HG03565 (cell line): ENCODE measurements at regions not wholly inside any gene's neighbourhood (a gene's known extent, or its start where the extent isn't known, plus 50 kb on each side); places are given as distances from the start of the nearest gene placed in this dataset.
"Not testable (repeated sequence)": the region's sequence is repeated elsewhere in the genome, so short reads cannot be mapped to it uniquely, and the experiment has no call there.

ENCODE experiments used
- ATAC-seq: cut with Tn5 transposase; IDR thresholded peaks from one replicate; pipeline ENCODE4 v1.9.1; 2021; ENCODE audit warnings: mild to moderate bottlenecking, moderate library complexity; ENCODE audit not compliant: unreplicated experiment

DNA sequence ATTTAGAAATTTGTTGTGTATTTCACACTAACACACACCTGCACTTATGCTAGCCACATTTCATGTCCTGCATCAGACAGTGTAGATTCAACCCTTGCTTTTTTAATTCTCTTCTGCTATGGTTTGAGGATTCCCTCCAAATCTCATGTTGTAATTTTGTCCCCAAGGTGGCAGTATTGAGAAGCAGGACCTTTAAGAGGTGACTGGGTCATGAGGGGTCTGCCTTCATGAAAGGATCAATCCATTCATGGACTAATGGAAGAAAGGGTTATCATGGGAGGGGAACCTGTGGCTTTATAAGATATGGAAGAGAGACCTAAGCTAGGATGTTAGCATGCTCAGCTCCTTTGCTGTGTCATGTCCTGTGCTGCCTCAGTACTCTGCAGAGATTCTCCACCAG lies 1032.2 kb downstream of the CDH11 start:
- no peak for ATAC-seq

DNA sequence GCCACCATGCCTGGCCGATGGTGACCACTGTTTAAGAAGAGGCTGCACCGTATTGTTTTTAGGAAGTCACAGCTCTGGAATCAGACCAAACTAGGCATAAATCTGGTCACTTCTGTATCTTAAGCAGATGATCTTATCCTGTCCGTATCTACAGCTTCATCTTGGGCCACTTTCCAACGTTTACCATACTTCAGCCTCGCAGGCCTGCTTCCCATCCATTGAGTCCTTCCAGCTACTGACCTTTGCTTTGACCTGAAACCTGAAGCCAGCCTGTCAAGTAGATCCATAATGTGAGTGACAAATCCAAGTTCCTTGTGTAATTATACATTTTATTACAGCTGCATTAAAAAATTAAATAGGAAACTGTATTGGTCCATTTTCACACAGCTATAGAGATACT lies 1033.0 kb downstream of the CDH11 start:
- ATAC-seq = no peak

DNA sequence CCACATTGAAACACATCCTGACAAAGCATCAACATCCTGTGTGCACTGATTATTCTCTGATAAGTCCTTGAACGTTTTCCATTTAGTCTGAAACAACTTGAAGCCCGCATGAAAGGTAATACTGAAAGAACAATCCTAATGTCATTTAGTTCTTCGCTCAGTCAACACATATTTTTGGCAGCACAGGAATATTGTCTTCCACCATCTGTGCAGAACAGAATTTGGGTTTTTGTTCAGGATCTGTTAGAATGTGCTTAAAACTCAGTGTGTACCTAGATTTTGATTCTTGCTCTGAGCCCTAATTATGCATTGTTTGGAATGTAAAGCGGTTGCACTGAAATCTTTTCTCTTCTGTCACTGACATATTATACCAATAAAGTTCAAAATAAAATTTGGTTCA lies 1036.6 kb downstream of the CDH11 start:
- ATAC-seq = no peak

DNA sequence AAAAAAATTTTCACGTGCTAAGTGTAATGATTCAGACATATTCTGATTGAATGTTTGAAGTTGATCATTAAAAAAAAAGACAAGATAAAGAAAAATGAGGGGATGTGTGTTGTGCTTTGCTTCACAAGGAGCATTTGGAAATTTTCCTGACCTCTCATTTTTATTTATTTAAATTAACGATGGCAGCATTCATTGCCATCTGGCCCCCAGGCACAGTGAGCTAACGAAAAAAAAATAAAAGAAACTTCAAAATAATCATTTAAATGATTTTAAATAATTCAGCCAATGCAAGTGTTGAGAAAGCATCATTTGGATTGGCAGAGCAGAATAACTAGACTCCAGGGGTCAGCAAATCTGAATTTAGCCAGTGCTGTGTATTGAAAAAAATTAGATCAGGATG lies 1037.2 kb downstream of the CDH11 start:
- no peak for ATAC-seq

DNA sequence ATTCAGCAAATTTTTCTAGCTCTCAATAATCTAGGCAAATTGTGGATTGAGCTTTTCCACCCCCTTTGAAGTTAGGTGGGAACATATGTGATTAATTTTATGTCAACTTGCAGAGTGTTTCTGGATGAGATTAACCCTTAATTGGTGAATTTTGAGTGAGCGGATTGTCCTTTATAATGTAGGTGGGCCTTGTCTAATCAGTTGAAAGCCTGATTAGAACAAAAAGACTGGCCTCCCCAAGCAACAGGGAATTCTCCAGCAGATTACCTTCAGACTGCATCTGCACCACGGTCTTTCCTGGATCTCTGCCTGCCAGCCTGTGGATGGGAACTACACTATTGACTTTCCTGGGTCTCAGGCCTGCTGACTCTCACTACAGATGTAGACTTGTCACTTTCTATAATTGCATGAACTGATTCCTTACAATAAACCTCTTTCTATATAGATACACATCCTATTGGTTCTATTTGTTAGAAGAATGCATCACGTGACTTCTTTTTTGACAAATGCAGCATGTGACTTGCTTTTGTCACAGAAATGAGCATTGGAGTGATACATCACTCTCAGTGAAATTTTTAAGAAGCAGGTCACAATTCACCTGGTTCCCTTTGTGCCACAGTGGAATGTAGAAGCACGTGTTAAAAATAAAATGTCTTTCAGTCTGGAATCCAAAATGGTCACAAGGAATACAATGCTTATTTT lies 1038.3 kb downstream of the CDH11 start:
- ATAC-seq = no peak

GRCh38 chr16:64077242-64077641 lies 1044.6 kb downstream of the CDH11 start:
- no peak for ATAC-seq

DNA sequence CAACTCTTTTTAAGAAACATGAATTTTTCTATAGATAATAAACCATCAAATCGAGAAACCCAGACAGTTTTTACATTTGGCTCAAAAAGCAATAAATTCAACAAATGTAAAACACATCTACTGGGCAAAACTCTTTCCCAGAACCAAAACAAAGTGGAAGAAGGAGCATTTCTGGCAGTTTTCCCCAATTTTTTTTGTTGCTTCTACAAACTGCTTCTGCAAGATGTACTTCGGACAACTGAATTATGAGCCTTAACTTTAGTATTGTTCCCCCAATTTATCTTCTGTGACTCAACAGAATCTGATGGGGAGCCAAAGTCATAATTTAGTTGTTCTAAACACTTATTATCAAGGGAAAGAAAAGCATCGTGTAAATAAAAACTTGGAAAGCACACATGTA lies 1047.2 kb downstream of the CDH11 start:
- no peak for ATAC-seq

DNA sequence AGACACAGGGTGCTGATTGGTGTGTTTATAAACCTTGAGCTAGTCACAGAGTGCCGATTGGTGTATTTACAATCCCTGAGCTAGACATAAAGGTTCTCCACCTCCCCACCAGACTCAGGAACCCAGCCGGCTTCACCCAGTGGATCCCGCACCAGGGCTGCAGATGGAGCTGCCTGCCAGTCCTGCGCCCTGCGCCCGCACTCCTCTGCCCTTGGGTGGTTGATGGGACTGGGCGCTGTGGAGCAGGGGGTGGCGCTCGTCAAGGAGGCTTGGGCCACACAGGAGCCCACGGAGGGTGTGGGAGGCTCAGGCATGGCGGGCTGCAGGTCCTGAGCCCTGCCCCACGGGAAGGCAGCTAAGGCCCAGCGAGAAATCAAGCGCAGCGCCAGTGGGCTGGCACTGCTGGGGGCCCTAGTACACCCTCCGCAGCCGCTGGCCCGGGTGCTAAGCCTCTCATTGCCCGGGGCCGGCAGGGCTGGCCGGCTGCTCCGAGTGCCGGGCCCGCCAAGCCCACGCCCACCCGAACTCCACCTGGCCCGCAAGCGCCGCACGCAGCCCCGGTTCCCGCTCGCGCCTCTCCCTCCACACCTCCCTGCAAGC lies 1049.6 kb downstream of the CDH11 start:
- not testable (repeated sequence) for ATAC-seq

DNA sequence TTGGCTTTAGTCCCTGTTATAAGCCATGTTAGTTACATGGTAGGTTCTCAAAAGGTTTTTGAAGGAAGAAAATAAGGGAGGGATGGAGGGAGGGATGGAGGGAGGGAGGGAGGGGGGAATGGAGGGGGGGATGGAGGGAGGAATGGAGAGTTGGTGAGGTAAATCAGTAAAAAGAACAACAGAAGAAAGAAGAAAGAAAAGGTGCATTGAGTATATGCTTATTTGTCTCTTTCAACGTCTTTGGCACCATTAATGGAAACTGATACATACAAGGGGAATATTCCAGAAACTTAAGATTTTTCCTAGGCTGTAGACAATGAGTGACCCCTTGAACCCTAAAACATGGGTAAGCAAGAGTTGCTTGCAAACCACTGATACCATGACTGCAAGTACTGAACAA lies 1056.3 kb downstream of the CDH11 start:
- no peak for ATAC-seq

- ATAC-seq = no peak
Measured at GRCh38 chr16:64061621-64062020, 1060.2 kb downstream of the CDH11 start.

GRCh38 chr16:64060631-64061030 lies 1061.2 kb downstream of the CDH11 start:
- no peak for ATAC-seq

GRCh38 chr16:64058685-64059084 lies 1063.2 kb downstream of the CDH11 start:
- ATAC-seq = no peak

- ATAC-seq = no peak
Measured at GRCh38 chr16:64051824-64052223, 1070.0 kb downstream of the CDH11 start.

- no peak for ATAC-seq
Measured at GRCh38 chr16:64047878-64048277, 1074.0 kb downstream of the CDH11 start.

DNA sequence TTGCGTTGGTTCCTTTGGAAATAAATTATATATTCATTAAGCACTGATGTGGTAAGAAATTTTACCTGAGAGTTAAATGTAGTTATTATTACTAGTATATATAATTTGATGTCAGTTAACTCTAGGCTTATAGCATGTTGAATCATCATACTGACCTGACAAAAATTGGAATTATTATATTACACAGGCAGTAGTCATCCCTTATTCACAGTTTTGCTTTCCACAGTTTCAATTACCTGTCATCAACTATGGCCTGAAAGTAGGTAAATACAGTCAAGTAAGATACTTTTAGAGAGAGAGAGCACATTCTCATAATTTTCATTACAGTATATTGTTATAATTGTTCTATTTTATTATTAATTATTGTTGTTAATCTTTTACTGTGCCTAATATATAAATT lies 1074.7 kb downstream of the CDH11 start:
- ATAC-seq = no peak

GRCh38 chr16:64035337-64035736 lies 1086.5 kb downstream of the CDH11 start:
- no peak for ATAC-seq

GRCh38 chr16:64019339-64019738 lies 1102.5 kb downstream of the CDH11 start:
- ATAC-seq = no peak

- no peak for ATAC-seq
Measured at GRCh38 chr16:64017796-64018195, 1104.1 kb downstream of the CDH11 start.

DNA sequence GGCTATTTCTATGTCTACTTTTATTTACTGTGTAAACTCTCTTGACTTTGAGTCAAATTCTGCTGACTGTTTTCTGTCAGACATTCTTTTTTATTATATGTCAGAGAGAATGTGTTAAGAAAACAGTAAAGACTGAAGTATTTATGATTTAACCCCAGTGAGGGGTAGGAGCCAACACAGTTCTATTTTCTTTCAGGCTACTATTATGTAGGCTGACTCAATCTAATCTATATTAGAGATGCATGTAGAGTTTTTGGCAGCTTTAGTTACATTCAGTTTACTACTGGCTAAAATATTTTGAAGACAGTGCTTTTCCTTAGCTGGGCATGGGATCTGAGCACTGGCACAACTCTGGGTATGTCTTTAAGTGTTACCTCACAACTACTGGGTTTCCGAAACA lies 1108.0 kb downstream of the CDH11 start:
- ATAC-seq = no peak

DNA sequence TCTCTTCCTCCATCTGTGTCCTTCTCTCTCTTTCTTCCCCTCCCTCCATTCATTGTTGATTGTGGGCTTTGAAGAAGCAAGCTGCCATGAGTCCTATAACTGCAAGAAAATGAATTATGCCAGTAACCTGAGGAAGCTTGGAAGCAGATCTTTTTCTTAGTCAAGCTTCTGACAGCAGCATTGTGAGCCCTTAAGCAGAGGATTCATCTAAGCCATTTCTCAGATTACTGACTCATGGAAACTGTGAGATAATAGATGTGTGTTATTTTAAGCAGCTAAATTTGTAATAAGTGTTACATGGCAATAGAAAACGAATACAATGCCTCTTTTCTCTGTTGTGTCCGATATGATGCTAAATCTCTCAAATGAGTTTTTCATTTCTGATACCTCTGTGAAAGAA lies 1109.7 kb downstream of the CDH11 start:
- no peak for ATAC-seq

DNA sequence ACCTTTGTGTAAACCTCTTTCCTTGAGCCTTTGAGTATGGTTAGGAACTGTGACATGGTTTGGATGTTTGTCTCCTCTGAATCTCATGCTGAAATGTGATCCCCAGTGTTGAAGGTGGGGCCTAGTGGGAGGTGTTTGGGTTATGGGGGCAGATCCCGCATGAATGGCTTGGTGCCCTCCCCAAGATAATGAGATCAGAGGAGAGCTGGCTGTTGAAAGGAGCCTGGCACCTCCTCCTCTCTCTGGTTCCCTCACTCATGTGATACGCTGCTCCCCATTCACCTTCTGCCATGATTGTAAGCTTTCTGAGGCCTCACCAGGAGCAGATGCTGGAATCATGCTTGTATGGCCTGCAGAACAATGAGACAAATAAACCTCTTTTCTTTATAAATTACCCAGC lies 1110.2 kb downstream of the CDH11 start:
- no peak for ATAC-seq

GRCh38 chr16:64008131-64008530 lies 1113.7 kb downstream of the CDH11 start:
- no peak for ATAC-seq

DNA sequence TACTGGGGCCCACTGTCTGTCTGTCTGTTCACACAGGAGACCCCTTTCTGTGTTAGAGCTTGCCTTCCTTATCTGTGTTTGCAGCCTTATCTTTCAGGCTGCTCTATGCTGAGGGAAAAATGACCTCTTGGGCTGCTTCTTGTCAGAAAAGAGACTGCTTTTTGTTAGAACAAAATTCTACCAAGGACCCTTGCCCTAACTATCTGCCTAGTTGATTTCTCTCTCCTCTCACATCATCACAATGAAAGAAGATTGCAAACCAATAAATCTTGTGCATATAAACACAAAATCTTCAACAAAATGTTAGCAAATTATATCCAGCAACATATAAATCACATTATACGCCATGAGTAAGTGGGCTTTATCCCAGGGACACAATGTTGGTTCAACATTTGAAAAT lies 1117.7 kb downstream of the CDH11 start:
- no peak for ATAC-seq
